ENCODE measurements at regions not wholly inside any gene's neighbourhood (a gene's known extent, or its start where the extent isn't known, plus 50 kb on each side); places are given as distances from the start of the nearest gene placed in this dataset.

- Histone ChIP-seq H3K27me3 (ENCODE audit: insufficient read depth in 3 of 3, low read length in 2 of 3) (peaks cover 0 to 5% (median 0%) of the 10 kb centered on the region in 3 donors), H3K27ac (no peak overlapping the region), H3K36me3 (ENCODE audit: insufficient read depth in 1 of 2, low read depth in 1 of 2) (no peaks in the 10 kb centered on the region), H3K4me1 (no peaks in the 10 kb centered on the region), H3K9me3 (no peaks in the 10 kb centered on the region), H3K4me3 (no peak overlapping the region)
- DNase-seq: no peak
- ATAC-seq: no peak
- no peak for TF ChIP-seq CTCF (IDR thresholded peaks at IDR 0.05)
- intact Hi-C loops (cut with DNase I): no loop called here
- 76 to 92% (median 90%) methylated on average over 4 of the region's 4 CpGs for WGBS, 3 donors
These were observed 294.4 kb downstream of the MEF2C start for GRCh38 chr5:88588609-88589008.

- Histone ChIP-seq H3K27me3 (ENCODE audit: insufficient read depth in 3 of 3, low read length in 2 of 3) (peaks cover 0 to 5% (median 0%) of the 10 kb centered on the region in 3 donors), H3K36me3 (ENCODE audit: insufficient read depth in 1 of 2, low read depth in 1 of 2) (no peaks in the 10 kb centered on the region), H3K9me3 (no peaks in the 10 kb centered on the region), H3K4me1 (no peaks in the 10 kb centered on the region), H3K4me3 (no peak overlapping the region), H3K27ac (no peak overlapping the region)
- ATAC-seq (no peak), DNase-seq (no peak)
- intact Hi-C loops (cut with DNase I): no loop called here
- TF ChIP-seq CTCF (IDR thresholded peaks at IDR 0.05): no peak
- 43 to 52% (median 44%) methylated on average over 1 of the region's 1 CpG for WGBS, 3 donors
These were observed 299.5 kb downstream of the MEF2C start for GRCh38 chr5:88583471-88583870.

GRCh38 chr5:88558366-88558765 lies 289.7 kb upstream of the TMEM161B start:
- H3K36me3 ChIP-seq (ENCODE audit: insufficient read depth in 1 of 2, low read depth in 1 of 2): no peaks in the 10 kb centered on the region
- 87 to 90% (median 89%) methylated on average over 5 of the region's 5 CpGs for WGBS, 3 donors
- no peak overlapping the region for H3K27ac ChIP-seq
- peaks cover 0 to 3% (median 0%) of the 10 kb centered on the region in 3 donors for H3K27me3 ChIP-seq (ENCODE audit: insufficient read depth in 3 of 3, low read length in 2 of 3)
- no peak for DNase-seq
- no peak for TF ChIP-seq CTCF (IDR thresholded peaks at IDR 0.05)
- no peak overlapping the region for H3K4me3 ChIP-seq
- no peaks in the 10 kb centered on the region for H3K9me3 ChIP-seq
- no peak for ATAC-seq
- intact Hi-C loops (cut with DNase I): no loop called here
- H3K4me1 ChIP-seq: no peaks in the 10 kb centered on the region

- peaks cover 0 to 3% (median 0%) of the 10 kb centered on the region in 3 donors for H3K27me3 ChIP-seq (ENCODE audit: insufficient read depth in 3 of 3, low read length in 2 of 3)
- ATAC-seq: no peak
- no peak for DNase-seq
- 83 to 87% (median 86%) methylated on average over 3 of the region's 3 CpGs for WGBS, 3 donors
- H3K4me3 ChIP-seq: no peak overlapping the region
- TF ChIP-seq CTCF (IDR thresholded peaks at IDR 0.05): no peak
- H3K36me3 ChIP-seq (ENCODE audit: insufficient read depth in 1 of 2, low read depth in 1 of 2): no peaks in the 10 kb centered on the region
- H3K4me1 ChIP-seq: no peaks in the 10 kb centered on the region
- H3K27ac ChIP-seq: no peak overlapping the region
- H3K9me3 ChIP-seq: no peaks in the 10 kb centered on the region
- intact Hi-C loops (cut with DNase I): no loop called here
These were observed 289.2 kb upstream of the TMEM161B start for GRCh38 chr5:88557881-88558280.

- H3K36me3 ChIP-seq (ENCODE audit: insufficient read depth in 1 of 2, low read depth in 1 of 2): no peaks in the 10 kb centered on the region
- no peak for TF ChIP-seq CTCF (IDR thresholded peaks at IDR 0.05)
- H3K27ac ChIP-seq: no peak overlapping the region
- 89 to 96% (median 90%) methylated on average over 2 of the region's 2 CpGs for WGBS, 3 donors
- intact Hi-C loops (cut with DNase I): no loop called here
- DNase-seq (no peak), ATAC-seq (no peak)
- no peak overlapping the region for H3K4me3 ChIP-seq
- H3K4me1 ChIP-seq: no peaks in the 10 kb centered on the region
- peaks cover 0 to 3% (median 0%) of the 10 kb centered on the region in 3 donors for H3K27me3 ChIP-seq (ENCODE audit: insufficient read depth in 3 of 3, low read length in 2 of 3)
- H3K9me3 ChIP-seq: no peaks in the 10 kb centered on the region
These were observed 288.5 kb upstream of the TMEM161B start for GRCh38 chr5:88557131-88557530.
